ENCODE measurements at regions not wholly inside any gene's neighbourhood (a gene's known extent, or its start where the extent isn't known, plus 50 kb on each side); places are given as distances from the start of the nearest gene placed in this dataset.

DNA sequence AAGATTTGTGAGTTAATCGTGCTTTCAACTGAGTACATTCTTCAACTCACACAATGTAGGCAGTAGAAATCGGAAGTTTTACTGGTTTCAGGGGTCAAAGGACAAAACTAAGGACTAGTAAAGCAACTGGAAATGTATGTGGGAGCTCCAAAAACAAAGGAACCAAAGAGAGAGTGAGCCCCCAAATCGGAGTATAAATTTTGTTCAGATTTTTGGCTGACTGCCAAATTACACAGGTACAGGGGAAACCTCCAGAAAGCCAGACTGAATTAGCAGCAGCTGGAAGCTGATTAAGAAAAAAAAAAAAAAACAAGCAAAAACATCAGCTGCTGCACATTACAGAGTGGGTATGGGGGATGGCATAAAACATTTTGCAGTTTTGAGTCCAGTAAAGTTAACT is 75.2 kb upstream of the GNAZ start:
- Histone ChIP-seq H3K9me3 (ENCODE audit: control insufficient read depth in 2 of 3, low read length in 3 of 3) (peaks cover 0 to 12% (median 4%) of the 10 kb centered on the region in 3 experiments), H3K27me3 (ENCODE audit: control insufficient read depth in 2 of 2, insufficient read depth in 2 of 2, low read length in 2 of 2) (no peaks in the 10 kb centered on the region), H3K4me3 (ENCODE audit: low read length) (no peak overlapping the region), H3K36me3 (ENCODE audit: control insufficient read depth in 2 of 3, insufficient read depth in 3 of 3, low read length in 3 of 3) (no peaks in the 10 kb centered on the region), H3K27ac (ENCODE audit: low read depth, low read length) (no peak overlapping the region), H3K4me1 (ENCODE audit: control insufficient read depth in 2 of 2, insufficient read depth in 2 of 2, low read length in 2 of 2) (no peaks in the 10 kb centered on the region)
- intact Hi-C loops (cut with micrococcal nuclease): no loop called here
- ATAC-seq: no peak
- Mint-ChIP-seq H3K4me1 (no peaks in the 10 kb centered on the region), H3K4me3 (no peak overlapping the region), H3K27me3 (peaks cover 34 to 72% (median 51%) of the 10 kb centered on the region in 5 donors), H3K27ac (no peak overlapping the region), H3K36me3 (peaks cover 0 to 15% (median 10%) of the 10 kb centered on the region in 5 donors), H3K9me3 (peaks cover 11 to 45% (median 33%) of the 10 kb centered on the region in 11 donors)
- POLR2A ChIA-PET: no interaction called here
- no peak for DNase-seq
- CTCF ChIA-PET: no interaction called here

DNA sequence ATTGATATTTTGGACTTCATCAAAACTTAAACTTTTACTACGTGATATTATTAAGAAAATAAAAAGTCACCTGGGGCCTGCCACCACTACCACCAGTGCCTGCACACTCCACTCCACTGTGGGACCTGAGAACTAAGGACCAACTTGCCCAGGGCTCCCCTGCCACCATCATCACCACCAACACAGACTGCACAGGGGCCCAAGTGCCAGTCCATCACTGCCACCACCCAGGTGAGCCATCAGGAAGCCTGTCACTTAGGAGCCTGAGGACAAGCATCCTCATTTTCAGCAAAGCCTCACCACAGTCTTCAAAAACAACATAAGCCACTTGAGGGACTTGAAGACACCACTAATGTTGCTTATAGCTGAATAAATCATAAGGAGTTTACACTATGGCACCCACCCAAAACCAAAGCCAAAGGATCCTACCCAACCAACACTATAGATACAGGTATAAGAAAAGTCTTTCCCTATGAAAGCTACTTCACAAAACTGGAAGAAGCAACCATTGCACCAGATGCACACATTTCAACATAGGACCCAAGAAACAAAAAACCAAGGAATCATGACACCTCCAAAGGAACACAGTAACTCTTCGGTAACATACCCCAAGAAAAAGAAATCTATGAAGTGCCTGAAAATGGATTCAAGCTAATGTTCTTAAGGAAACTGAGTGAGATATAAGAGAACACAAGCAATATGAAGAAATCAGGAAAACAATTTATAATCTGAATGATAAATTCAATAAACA is 73.6 kb upstream of the GNAZ start:
- no peak overlapping the region for H3K4me3 ChIP-seq (ENCODE audit: low read length)
- H3K9me3 Mint-ChIP-seq: peaks cover 11 to 48% (median 33%) of the 10 kb centered on the region in 11 donors
- no peak overlapping the region for H3K27ac ChIP-seq (ENCODE audit: low read depth, low read length)
- no peak overlapping the region for H3K4me3 Mint-ChIP-seq
- H3K9me3 ChIP-seq (ENCODE audit: control insufficient read depth in 2 of 3, low read length in 3 of 3): peaks cover 0 to 12% (median 4%) of the 10 kb centered on the region in 3 experiments
- no peak overlapping the region for H3K27ac Mint-ChIP-seq
- intact Hi-C loops (cut with micrococcal nuclease): no loop called here
- H3K27me3 ChIP-seq (ENCODE audit: control insufficient read depth in 2 of 2, insufficient read depth in 2 of 2, low read length in 2 of 2): no peaks in the 10 kb centered on the region
- peaks cover 0 to 19% (median 10%) of the 10 kb centered on the region in 5 donors for H3K36me3 Mint-ChIP-seq
- no peaks in the 10 kb centered on the region for H3K36me3 ChIP-seq (ENCODE audit: control insufficient read depth in 2 of 3, insufficient read depth in 3 of 3, low read length in 3 of 3)
- peaks cover 33 to 75% (median 54%) of the 10 kb centered on the region in 5 donors for H3K27me3 Mint-ChIP-seq
- H3K4me1 Mint-ChIP-seq: no peaks in the 10 kb centered on the region
- no peak for DNase-seq
- H3K4me1 ChIP-seq (ENCODE audit: control insufficient read depth in 2 of 2, insufficient read depth in 2 of 2, low read length in 2 of 2): no peaks in the 10 kb centered on the region
- ChIA-PET CTCF (no interaction called here), POLR2A (no interaction called here)
- no peak for ATAC-seq

- ChIA-PET POLR2A (no interaction called here), CTCF (no interaction called here)
- Mint-ChIP-seq H3K36me3 (peaks cover 0 to 19% (median 10%) of the 10 kb centered on the region in 5 donors), H3K4me3 (no peak overlapping the region), H3K9me3 (peaks cover 11 to 48% (median 33%) of the 10 kb centered on the region in 11 donors), H3K27ac (no peak overlapping the region), H3K27me3 (peaks cover 40 to 82% (median 61%) of the 10 kb centered on the region in 5 donors), H3K4me1 (no peaks in the 10 kb centered on the region)
- Histone ChIP-seq H3K27ac (ENCODE audit: low read depth, low read length) (no peak overlapping the region), H3K4me3 (ENCODE audit: low read length) (no peak overlapping the region), H3K36me3 (ENCODE audit: control insufficient read depth in 2 of 3, insufficient read depth in 3 of 3, low read length in 3 of 3) (no peaks in the 10 kb centered on the region), H3K27me3 (ENCODE audit: control insufficient read depth in 2 of 2, insufficient read depth in 2 of 2, low read length in 2 of 2) (no peaks in the 10 kb centered on the region), H3K4me1 (ENCODE audit: control insufficient read depth in 2 of 2, insufficient read depth in 2 of 2, low read length in 2 of 2) (no peaks in the 10 kb centered on the region), H3K9me3 (ENCODE audit: control insufficient read depth in 2 of 3, low read length in 3 of 3) (peaks cover 0 to 12% (median 4%) of the 10 kb centered on the region in 3 experiments)
- no peak for ATAC-seq
- intact Hi-C loops (cut with micrococcal nuclease): no loop called here
- no peak for DNase-seq
Measured at GRCh38 chr22:22997262-22997898, 72.9 kb upstream of the GNAZ start.

DNA sequence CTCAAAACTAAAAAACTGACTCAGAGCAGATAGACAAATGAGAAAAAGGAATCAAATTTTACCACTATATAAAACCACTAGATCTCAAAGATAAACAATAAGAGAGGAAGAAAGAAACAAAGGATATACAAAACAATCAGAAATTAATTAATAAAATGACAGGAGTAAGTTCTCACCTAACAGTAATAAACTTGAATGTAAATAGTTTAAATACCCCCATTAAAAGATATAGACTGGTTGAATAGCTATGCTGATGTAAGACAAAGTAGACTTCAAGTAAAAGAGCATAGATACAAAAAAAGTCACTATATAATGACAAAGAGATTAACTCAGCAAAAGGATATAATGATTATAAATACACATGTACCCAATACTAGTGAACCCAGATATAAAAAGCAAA is 72.3 kb upstream of the GNAZ start:
- ChIA-PET CTCF (no interaction called here), POLR2A (no interaction called here)
- intact Hi-C loops (cut with micrococcal nuclease): no loop called here
- no peak for DNase-seq
- no peaks in the 10 kb centered on the region for H3K27me3 ChIP-seq (ENCODE audit: control insufficient read depth in 2 of 2, insufficient read depth in 2 of 2, low read length in 2 of 2)
- no peaks in the 10 kb centered on the region for H3K36me3 ChIP-seq (ENCODE audit: control insufficient read depth in 2 of 3, insufficient read depth in 3 of 3, low read length in 3 of 3)
- Mint-ChIP-seq H3K4me3 (no peak overlapping the region), H3K36me3 (peaks cover 0 to 19% (median 10%) of the 10 kb centered on the region in 5 donors), H3K4me1 (no peaks in the 10 kb centered on the region), H3K9me3 (peaks cover 11 to 48% (median 33%) of the 10 kb centered on the region in 11 donors), H3K27me3 (peaks cover 44 to 80% (median 62%) of the 10 kb centered on the region in 5 donors), H3K27ac (no peak overlapping the region)
- peaks cover 0 to 12% (median 4%) of the 10 kb centered on the region in 3 experiments for H3K9me3 ChIP-seq (ENCODE audit: control insufficient read depth in 2 of 3, low read length in 3 of 3)
- H3K4me3 ChIP-seq (ENCODE audit: low read length): no peak overlapping the region
- no peak for ATAC-seq
- H3K4me1 ChIP-seq (ENCODE audit: control insufficient read depth in 2 of 2, insufficient read depth in 2 of 2, low read length in 2 of 2): no peaks in the 10 kb centered on the region
- no peak overlapping the region for H3K27ac ChIP-seq (ENCODE audit: low read depth, low read length)

- no peak overlapping the region for H3K4me3 Mint-ChIP-seq
- H3K4me3 ChIP-seq (ENCODE audit: low read length): no peak overlapping the region
- H3K27me3 ChIP-seq (ENCODE audit: control insufficient read depth in 2 of 2, insufficient read depth in 2 of 2, low read length in 2 of 2): no peaks in the 10 kb centered on the region
- H3K4me1 Mint-ChIP-seq: no peaks in the 10 kb centered on the region
- H3K9me3 Mint-ChIP-seq: peaks cover 11 to 47% (median 34%) of the 10 kb centered on the region in 11 donors
- H3K27ac Mint-ChIP-seq: no peak overlapping the region
- no peak for DNase-seq
- no peak for ATAC-seq
- ChIA-PET POLR2A (no interaction called here), CTCF (interaction anchor here (0.6 kb wide), 1 partner anchor 481 kb away, joined by 3 read pairs; no protein-coding TSS in a partner anchor)
- intact Hi-C loops (cut with micrococcal nuclease): no loop called here
- no peaks in the 10 kb centered on the region for H3K4me1 ChIP-seq (ENCODE audit: control insufficient read depth in 2 of 2, insufficient read depth in 2 of 2, low read length in 2 of 2)
- peaks cover 0 to 12% (median 4%) of the 10 kb centered on the region in 3 experiments for H3K9me3 ChIP-seq (ENCODE audit: control insufficient read depth in 2 of 3, low read length in 3 of 3)
- H3K36me3 Mint-ChIP-seq: peaks cover 0 to 19% (median 10%) of the 10 kb centered on the region in 5 donors
- no peaks in the 10 kb centered on the region for H3K36me3 ChIP-seq (ENCODE audit: control insufficient read depth in 2 of 3, insufficient read depth in 3 of 3, low read length in 3 of 3)
- H3K27ac ChIP-seq (ENCODE audit: low read depth, low read length): no peak overlapping the region
- peaks cover 52 to 84% (median 64%) of the 10 kb centered on the region in 5 donors for H3K27me3 Mint-ChIP-seq
Measured at GRCh38 chr22:22999523-22999922, 70.8 kb upstream of the GNAZ start.

DNA sequence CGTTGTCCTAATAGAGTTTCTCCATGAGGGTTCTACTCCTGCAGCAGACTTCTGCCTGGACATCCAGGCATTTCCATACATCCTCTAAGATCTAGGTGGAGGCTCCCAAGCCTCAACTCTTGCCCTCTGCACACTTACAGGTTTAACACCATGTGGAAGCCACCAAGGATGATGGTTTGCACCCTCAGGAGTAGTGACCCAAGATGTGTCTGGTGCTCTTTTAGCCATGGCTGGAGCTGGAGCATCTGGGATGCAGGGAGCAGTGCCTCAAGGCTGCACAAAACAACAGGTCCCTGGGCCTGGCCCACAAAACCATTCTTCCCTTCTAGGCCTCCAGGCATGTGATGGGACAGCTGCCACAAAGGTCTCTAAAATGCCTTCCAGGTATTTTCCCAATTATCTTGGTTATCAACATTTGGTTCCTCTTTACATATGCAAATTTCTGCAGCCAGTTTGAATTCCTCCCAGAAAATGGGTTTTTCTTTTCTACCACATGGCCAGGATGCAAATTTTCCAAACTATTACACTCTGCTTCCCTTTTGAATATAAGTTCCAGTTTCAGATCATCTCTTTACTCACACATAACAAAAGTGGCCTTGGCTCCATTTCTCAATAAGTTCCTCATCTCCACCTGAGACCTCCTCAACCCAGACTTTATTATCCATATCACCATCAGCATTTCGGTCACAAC is 69.5 kb upstream of the GNAZ start:
- Mint-ChIP-seq H3K27me3 (peaks cover 55 to 78% (median 64%) of the 10 kb centered on the region in 5 donors), H3K27ac (no peak overlapping the region), H3K36me3 (peaks cover 0 to 18% (median 10%) of the 10 kb centered on the region in 5 donors), H3K9me3 (peaks cover 11 to 41% (median 25%) of the 10 kb centered on the region in 11 donors), H3K4me3 (no peak overlapping the region), H3K4me1 (no peaks in the 10 kb centered on the region)
- H3K4me3 ChIP-seq (ENCODE audit: low read length): no peak overlapping the region
- no peak for DNase-seq
- CTCF ChIA-PET: no interaction called here
- H3K4me1 ChIP-seq (ENCODE audit: control insufficient read depth in 2 of 2, insufficient read depth in 2 of 2, low read length in 2 of 2): no peaks in the 10 kb centered on the region
- ATAC-seq: no peak
- H3K9me3 ChIP-seq (ENCODE audit: control insufficient read depth in 2 of 3, low read length in 3 of 3): peaks cover 0 to 12% (median 4%) of the 10 kb centered on the region in 3 experiments
- H3K27me3 ChIP-seq (ENCODE audit: control insufficient read depth in 2 of 2, insufficient read depth in 2 of 2, low read length in 2 of 2): no peaks in the 10 kb centered on the region
- H3K36me3 ChIP-seq (ENCODE audit: control insufficient read depth in 2 of 3, insufficient read depth in 3 of 3, low read length in 3 of 3): no peaks in the 10 kb centered on the region
- no peak overlapping the region for H3K27ac ChIP-seq (ENCODE audit: low read depth, low read length)
- intact Hi-C loops (cut with micrococcal nuclease): no loop called here
- POLR2A ChIA-PET: no interaction called here
